Omental fat pad (tissue), 3 donors: ENCODE measurements at regions not wholly inside any gene's neighbourhood (a gene's known extent, or its start where the extent isn't known, plus 50 kb on each side); places are given as distances from the start of the nearest gene placed in this dataset.

Experiments
- ATAC-seq: fragments of 150-250 bp; one replicate; pipeline ENCODE4 v1.9.1; 2016; ENCODE audit warnings: mild to moderate bottlenecking, moderate library complexity; ENCODE audit not compliant: low FRiP score
- DNase-seq: peaks from one replicate; pipeline ENCODE4 v3.0.0-alpha.2; 2019; ENCODE audit warnings: low spot score
- TF ChIP-seq, protein P1 (sequence below), 3 donors: fragments of 450-650 bp; IDR thresholded peaks; one replicate each; pipeline ENCODE4 v1.5.1; 2016 to 2017; ENCODE audit warnings: antibody characterized with exemption in 3 of 3, mild to moderate bottlenecking in 3 of 3, moderate library complexity in 2 of 3

DNA sequence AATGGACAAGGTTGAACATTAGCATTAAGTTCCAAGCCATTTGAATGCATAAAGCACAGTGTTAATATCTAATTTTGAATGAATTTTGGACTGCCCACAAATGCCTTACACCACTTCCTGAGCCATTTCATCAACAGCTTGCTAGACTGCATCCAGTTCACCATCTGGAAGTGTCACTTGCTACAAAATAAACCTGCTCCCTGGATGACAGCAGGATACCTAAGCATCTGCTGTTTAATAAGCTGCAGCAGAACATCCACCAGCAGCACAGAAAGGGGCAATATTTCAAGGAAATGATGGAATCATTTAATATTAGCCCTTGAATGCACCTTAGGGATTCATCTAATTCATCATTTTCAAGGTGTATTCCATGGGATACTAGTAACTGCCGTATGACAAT lies 76.6 kb upstream of the PCDH9 start:
- TF ChIP-seq, protein P1, sequence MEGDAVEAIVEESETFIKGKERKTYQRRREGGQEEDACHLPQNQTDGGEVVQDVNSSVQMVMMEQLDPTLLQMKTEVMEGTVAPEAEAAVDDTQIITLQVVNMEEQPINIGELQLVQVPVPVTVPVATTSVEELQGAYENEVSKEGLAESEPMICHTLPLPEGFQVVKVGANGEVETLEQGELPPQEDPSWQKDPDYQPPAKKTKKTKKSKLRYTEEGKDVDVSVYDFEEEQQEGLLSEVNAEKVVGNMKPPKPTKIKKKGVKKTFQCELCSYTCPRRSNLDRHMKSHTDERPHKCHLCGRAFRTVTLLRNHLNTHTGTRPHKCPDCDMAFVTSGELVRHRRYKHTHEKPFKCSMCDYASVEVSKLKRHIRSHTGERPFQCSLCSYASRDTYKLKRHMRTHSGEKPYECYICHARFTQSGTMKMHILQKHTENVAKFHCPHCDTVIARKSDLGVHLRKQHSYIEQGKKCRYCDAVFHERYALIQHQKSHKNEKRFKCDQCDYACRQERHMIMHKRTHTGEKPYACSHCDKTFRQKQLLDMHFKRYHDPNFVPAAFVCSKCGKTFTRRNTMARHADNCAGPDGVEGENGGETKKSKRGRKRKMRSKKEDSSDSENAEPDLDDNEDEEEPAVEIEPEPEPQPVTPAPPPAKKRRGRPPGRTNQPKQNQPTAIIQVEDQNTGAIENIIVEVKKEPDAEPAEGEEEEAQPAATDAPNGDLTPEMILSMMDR (IDR thresholded peaks at IDR 0.05) = no peak
- ATAC-seq (no peak), DNase-seq (no peak)

DNA sequence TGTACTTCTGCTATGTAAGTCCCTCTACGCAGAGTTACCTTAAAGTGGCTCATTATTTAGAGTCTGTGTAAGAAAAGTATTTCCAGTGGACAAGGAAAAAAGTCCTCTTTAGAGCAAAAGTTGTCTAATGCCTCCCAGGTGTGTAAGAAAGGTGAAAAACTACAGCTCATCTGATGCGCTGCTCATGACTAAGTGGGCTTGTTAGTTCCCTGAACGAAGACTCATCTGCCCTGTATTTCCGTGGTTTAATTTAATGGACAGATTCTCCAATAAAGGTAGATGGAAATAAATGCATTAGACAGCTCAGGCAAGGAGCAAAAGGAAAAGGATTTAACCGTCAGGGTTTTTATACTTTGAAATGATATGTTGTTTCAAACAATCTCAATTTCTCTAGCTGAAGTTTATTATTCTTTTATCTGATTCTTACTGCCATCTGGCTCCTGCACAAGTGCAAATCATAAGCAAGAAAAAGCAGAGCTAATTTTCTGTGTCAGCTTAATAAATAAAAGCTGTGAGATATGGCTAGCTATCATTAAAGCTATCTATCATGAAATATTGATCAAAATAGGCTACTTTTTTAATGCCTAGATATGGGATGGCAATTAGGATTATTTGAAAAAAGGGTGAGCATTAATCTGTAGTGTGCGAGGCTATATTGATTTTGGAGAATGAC lies 73.7 kb upstream of the PCDH9 start:
- ATAC-seq (no peak), DNase-seq (no peak)
- TF ChIP-seq, protein P1 (IDR thresholded peaks at IDR 0.05) = no peak

DNA sequence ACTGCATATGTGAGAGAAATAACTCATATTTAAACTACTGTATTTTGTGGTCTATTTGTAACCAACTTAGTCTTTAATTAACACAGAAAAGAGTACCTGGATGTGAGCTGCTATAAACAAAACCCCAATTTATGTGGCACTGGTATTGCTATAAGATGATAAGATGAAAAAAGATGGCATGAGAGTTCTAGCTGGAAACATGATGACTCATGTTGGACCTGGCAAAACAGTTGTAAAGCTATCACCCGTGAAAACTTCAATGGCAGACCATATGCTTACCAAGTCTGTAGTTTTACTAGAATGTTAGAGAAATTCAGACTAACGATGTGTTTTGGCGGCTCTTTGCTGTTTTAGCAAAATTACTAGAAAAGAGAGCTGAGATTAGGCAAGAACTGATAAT lies 69.6 kb upstream of the PCDH9 start:
- TF ChIP-seq, protein P1 (IDR thresholded peaks at IDR 0.05) = no peak
- DNase-seq (no peak), ATAC-seq (no peak)

DNA sequence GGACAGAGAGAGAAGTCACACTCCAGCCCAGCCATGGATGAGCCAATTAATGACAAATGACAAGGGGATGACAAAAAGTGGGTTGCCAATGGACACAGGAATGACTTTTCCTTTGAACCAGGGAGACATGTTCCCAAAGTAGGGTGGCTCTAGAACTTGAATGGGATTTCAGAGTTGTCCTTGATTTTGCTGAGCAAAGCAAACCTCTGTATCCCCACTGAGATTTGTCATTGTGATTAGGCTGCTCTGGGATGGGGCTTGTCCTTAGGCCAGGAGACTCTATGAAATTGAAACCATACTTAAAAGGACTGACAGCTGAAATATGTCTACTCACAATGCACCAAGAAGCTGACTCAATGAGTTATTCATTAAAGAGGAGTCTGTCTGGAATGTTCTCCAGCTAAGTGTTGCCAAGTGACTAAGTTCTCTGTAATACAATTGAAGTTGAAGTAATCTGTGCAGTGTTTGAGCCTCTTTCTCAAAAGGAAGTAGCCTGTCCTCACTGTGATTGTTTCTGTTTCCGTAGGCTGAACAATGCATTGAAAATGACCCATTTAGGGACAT lies 69.0 kb upstream of the PCDH9 start:
- ATAC-seq (no peak), DNase-seq (no peak)
- TF ChIP-seq, protein P1 (IDR thresholded peaks at IDR 0.05) = no peak

DNA sequence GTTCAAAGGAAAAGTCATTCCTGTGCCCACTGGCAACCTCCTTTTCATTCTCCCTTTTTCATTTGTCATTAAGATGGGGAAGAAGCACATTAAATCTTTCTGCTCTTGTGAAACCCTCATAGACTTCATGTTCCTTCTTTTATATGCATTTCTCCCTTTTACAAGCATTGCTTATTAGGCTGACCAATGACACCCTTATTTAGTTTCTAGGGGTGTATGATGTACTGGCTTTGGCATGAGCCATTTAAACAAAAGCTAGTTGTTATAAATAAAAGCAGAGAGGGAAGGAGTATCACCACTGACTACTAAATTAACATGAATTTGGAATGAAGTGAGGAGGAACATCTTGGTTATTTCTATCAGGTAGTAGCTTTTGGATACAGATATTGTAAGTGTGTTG lies 68.2 kb upstream of the PCDH9 start:
- ATAC-seq (no peak), DNase-seq (no peak)
- TF ChIP-seq, protein P1 (IDR thresholded peaks at IDR 0.05) = no peak

DNA sequence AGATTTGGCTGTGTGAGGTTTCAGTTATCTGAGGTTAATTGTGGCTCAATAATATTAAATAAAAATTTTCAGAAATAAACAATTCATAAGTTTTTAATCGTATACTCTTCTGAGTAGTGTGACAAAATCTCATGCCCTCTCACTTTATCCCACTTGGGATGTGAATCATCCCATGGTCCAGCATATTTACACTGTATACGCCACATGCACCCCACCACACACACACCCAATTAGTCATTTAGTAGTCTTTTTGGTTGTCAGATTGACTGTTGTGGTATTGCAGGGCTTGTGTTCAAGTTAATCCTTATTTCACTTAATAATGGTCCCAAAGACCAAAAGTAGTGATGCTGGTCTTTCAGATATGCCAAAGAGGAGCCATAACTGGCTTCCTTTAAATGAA lies 66.4 kb upstream of the PCDH9 start:
- ATAC-seq = no peak
- DNase-seq = no peak
- TF ChIP-seq, protein P1 (IDR thresholded peaks at IDR 0.05) = no peak

DNA sequence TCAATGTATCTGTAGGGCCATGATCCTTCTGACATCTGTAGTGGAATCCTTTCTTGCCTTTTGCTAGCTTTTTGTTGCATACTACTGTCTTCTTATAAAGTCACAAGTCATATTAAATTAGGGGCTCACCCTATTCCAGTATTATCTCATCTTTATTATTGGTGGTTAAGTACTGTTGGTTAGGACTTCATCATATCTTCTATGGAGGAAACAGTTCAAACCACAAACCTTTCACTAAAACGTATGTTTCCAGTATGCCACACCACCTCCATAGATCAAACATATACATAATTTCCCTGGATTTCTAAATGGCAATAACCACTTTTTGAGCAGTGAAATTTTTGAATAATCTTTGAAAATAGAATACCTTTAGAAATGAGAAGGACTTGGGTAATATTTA lies 62.8 kb upstream of the PCDH9 start:
- TF ChIP-seq, protein P1 (IDR thresholded peaks at IDR 0.05) = no peak
- DNase-seq = no peak
- ATAC-seq = no peak
